Stimulated activated CD4-positive, alpha-beta T cell treated with anti-CD3 and anti-CD28 coated beads, Interleukin-2, amount 100 ng/mL, for 48 hours (primary cell): ENCODE measurements at regions not wholly inside any gene's neighbourhood (a gene's known extent, or its start where the extent isn't known, plus 50 kb on each side); places are given as distances from the start of the nearest gene placed in this dataset.

ENCODE experiments used
- DNase-seq, 2 donors: peaks; one replicate each; pipeline ENCODE4 v3.0.0-alpha.2; 2020

DNA sequence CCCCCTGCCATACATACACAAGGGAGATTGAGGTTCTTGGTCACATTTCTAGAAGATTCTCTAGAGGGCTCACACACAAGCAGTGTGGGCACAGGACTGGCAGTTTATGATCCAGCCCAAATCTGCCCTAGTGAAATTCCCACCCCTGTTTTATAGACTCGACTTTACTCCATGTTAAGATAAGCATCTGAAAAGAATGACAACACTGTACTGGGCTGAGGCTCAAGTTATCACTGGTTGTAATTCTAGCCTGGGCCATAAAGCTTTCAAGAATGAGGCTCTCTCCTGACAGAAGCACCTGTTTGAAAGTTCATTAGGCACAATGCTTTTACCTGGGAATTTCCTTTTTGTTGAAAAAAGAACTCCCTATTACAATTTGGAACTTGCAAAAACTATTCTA, 195.6 kb upstream of the GLI3 start:
- no peak for DNase-seq

GRCh38 chr7:42431873-42432272, 194.9 kb upstream of the GLI3 start:
- no peak for DNase-seq

DNA sequence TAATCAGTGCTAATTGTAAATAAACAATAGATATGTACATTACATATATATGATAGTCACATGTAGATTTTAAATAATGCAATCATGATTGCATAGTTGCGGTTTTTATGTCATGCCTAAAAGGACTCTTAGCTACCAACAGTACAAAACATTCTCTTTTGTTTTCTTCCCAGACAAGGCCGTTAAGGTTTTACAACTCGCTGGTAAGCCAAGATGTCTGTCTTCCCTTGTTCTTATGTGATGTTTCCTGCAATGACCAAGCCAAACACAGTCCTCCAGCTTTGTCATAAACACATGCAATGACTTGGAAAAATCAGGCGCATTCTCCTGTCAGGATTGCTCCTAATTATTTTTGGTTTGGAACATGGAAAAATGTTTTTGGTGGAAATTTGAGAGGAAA, 192.3 kb upstream of the GLI3 start:
- DNase-seq, result no peak

DNA sequence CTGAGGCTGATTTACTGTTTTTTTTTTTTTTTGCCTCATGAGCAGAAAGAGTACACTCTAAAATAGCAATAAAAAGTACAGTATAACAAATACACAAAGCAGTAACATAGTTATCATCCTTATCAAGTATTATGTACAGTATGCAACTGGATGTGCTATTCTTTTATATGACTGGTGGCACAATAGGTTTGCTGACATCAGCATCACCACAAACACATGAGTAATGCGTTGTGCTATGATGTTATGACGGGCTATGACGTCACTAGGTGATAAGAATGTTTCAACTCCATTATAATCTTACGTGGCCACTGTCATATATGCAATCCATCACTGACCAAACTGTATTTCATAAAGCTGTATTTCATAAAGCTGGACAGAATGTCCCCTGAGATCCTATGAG, 189.2 kb upstream of the GLI3 start:
- DNase-seq, result no peak

- DNase-seq, result no peak
Measured at GRCh38 chr7:42414941-42415505, 178.0 kb upstream of the GLI3 start.

- no peak for DNase-seq
Measured at GRCh38 chr7:42414028-42414427, 177.0 kb upstream of the GLI3 start.

DNA sequence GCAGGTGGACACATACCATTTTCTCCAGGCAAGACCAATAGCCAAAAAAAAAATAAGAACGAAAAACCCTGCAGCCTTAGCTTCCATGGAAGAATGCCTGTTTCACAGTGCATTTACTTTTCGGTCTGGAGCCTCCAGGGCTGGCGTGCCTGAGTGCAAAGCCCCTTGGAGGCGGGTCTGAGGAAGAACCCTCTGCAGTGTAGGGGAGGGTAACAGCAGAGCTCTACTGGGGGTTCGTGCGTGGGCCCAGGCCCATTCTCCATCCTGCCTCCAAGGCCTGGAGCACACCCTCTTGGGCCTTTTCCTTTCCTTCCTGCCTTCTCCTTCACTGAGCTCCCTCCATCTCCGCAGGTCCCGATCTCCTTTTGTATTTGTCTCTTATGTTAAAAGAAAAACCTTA, 172.3 kb upstream of the GLI3 start:
- DNase-seq, result no peak

DNA sequence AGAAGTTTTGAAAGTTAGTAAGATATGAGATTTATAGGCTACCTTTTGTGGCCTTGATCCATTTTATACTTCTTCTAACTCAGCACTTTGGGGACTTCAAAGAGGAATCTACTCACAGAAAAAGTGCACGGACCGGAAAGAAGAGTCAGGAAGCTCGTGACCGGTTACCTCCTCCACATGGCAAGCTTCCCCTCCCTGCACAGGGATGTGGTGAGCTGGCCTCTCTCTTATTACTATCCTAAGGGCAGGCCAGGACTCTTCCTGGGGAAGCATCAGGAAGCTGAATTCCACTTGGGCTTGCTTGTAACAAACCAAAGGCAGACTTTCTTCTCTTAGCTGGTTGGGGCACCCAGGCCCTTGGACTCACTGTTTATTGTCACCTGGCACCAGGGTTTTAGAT, 170.8 kb upstream of the GLI3 start:
- DNase-seq, result no peak

DNA sequence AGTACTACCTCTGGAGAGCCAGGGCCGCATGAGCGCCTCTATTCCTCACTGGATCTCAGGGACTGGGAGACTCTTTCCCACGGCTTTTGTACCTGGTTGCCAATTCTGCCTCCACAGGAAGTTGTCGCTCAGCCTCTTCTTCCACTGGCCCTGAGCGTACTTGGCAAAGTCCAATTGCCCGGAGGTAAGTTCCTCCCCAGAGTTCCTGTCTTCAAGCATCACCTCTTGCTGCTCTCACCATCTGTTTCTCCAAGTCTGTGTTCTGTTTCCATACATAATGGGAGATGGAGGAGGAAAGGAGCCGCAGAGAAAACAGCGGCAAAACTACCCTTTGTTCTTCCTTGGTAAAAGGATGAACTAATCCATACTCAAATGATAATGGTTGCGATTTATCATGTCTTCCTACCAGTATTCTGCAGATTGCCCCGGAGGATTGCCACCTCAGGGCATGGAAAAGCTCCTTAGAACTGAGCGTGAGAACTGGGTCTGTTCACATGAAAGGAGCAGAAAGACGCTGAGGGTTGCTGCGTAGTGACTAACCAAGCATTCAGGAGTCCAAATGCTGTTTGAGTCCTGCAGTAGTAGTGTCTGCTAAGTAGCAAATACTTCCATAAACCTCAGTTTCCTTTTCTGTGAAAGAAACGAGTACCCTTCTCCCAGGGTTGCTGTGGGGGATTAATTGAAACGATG, 170.2 kb upstream of the GLI3 start:
- no peak for DNase-seq

DNA sequence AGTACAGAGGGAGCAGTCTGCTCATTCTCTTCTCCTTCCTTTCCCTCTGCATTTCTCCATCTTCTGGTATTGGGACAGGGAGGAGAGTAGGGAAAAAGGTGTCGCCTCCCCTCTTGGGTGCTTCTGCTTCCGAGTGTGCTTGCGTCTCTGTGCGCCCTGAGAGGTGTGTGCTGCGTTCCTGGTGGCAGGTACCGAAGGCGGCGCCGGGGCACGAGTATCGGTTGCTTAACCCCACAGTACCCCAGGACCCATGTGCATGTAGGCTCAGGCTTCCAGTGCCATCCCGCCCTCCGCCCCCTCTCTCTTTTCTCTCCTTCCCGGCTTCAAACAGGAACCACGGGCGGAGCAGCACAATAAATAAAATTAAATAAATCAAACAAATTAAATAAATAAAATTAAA, 169.3 kb upstream of the GLI3 start:
- no peak for DNase-seq

DNA sequence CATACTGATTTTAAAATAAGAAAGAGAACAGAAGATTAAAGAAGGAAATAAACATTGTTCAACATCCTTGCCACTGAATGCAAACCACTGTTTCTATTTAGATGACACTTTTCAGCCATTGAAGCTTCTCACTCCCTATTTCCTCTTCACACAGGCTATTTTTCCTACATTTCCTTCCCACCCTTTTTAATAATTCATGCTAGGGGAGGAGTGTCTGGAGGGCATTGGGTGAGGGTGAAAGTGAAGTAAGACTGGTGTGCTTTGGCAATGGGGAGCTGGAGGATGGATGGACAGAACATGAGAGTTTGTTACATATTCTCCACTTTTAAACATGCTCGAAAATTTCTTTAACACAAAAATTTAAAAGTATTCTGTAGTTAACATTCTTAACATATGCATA, 168.8 kb upstream of the GLI3 start:
- DNase-seq, result no peak

- no peak for DNase-seq
Measured at GRCh38 chr7:42403831-42404230, 166.8 kb upstream of the GLI3 start.

DNA sequence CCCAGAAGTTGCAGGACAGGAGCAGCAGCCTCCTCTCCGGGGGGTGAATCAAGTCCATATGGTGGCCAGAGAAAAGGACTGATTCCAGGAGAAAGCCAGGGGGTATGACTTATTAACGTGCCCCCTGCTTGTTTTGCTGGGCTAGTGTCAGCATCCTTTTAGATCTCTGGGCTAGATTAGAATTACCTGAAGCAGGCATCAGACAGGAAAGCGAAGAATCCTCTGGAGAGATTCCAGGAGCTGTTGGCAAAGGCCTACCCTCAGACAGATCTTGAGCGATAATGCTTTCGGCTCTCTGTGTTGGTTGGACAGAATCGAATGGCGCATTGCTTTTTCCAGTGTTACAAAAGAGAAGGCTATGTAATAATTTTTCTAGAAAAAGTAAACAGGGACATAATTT, 164.0 kb upstream of the GLI3 start:
- DNase-seq, result no peak

DNA sequence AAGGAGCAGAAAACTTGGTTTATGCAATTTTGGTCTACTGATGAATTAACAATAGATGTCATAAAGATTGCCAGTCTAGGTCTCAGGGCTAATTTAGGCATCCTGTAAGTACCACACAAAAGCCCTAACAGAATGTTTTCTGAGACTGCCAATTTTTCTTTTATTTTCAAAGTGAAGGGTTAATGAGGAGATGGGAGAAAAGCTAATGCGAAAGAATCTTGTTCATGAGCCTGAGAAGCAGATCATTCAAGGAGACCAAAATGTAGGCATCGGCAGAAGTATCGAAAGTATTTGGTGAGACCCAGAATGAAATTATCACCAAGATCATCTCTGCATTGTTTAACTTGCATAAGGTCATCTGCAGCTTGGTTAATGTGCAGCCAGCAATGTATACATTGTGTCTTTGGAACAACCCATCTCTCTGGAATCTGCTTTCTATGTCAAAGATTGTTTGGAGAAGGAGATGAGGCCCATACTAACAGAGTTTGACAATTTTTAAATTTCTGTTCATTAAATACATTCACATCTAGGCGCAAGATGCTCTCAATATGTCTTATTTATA, 163.3 kb upstream of the GLI3 start:
- no peak for DNase-seq

GRCh38 chr7:42395607-42396006, 158.6 kb upstream of the GLI3 start:
- no peak for DNase-seq

DNA sequence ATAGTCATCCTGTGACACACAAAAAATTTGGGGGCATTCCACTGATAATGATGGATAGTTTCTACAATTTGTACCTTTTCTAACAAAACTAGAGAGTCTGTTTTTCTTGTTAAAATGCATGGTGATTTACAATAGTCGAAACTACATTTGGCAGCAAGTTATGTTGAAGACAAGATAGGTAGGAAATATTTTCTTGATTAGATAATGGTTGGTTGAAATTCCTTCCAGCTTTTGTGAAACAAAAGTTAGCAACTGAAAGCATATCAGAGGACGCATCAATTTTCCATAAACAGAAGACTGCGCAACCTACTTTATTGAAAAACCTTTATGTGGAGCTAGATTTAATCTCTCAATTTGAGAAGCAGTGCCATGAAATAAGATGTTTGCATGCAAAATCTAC, 155.8 kb upstream of the GLI3 start:
- DNase-seq, result no peak

- DNase-seq, result no peak
Measured at GRCh38 chr7:42389697-42390096, 152.7 kb upstream of the GLI3 start.

GRCh38 chr7:42385912-42386311, 148.9 kb upstream of the GLI3 start:
- no peak for DNase-seq

DNA sequence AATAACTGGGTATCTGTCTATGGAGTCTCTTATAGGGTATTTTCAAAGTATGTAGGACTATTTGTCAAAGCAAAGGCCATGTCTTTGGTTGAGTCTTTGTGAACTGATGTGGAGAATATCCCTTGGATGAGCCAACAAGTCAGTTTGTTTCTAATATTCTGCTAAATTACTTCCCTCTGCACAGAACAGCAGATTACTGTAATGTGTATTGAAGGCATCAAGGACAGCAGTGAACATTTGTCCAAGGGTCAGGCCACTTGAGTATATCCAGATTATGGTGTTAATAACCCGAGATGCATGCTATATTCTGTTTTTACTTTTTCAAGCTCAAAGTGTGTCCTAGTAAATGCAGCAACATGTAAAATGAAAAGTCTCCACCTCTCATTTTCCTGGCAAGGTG, 144.2 kb upstream of the GLI3 start:
- no peak for DNase-seq

- DNase-seq, result no peak
Measured at GRCh38 chr7:42380401-42380800, 143.4 kb upstream of the GLI3 start.

- no peak for DNase-seq
Measured at GRCh38 chr7:42378149-42378548, 141.1 kb upstream of the GLI3 start.

GRCh38 chr7:42373285-42373684, 136.3 kb upstream of the GLI3 start:
- no peak for DNase-seq

DNA sequence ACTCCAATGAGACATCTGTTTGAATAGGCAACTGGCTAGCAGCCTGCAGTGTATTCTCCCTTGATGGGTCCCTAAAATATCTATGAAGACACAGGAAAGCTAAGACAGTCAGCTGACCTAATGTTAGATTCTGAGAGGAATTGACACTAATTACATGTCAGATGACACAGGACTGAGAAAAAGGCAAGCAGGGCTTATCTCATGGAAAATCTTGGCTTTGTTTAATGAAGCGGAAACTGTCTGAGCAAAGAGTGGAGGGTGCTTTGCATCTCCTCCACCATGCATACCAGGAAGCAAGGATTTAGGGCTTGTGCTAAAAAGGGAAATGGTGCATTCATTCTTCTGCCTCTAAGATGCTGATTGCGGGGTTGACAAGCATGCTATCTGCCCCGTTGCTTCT, 135.5 kb upstream of the GLI3 start:
- DNase-seq, result no peak

DNA sequence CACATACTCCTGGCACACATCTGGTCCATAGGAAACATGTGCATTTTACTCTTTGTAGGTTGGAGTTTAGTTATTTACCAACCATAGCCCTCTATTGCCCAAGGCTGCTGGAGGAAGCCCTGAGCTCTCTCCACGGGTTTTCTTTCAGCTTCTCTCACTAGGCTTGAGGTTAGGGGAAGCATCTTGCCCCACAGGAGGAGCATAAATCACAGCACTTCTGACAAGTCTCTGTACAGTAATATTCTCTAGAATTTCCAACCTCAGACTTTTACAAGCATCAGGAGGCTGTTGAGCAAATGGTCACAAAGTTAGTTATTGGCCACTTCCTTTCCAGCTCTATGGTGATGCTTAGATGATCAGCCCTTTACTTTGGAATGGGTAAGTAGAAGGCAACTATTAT, 122.9 kb upstream of the GLI3 start:
- no peak for DNase-seq

DNA sequence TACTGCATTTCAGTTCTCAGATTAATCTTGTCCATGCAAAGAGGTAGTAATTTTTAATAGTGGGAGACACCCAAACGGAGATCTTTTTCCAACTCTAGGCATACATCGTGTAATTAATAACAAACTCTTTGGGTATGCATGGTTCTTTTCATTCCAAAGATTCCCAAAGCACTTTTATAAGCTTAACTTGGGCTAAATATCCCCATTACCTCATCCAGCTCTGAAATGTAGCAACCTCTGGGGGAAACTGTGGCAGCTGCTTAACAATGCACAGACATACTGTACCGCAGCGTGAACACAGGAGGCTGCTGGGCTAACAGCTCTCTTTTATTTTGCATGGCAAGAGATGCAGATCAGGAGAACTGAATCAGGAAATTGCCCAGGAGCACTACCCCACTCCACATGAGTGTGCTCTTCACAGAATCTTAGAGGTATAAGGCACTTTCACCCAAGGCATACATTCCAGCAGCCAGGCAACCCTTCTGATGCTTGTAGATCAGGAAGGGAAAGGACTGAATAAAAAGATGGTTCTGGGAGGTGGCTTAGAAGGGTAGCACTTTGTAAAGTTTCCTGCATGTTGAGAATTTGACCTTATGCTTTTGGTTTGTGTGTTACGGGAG, 114.4 kb upstream of the GLI3 start:
- DNase-seq, result no peak
